GM23338 (cell line): ENCODE measurements at regions not wholly inside any gene's neighbourhood (a gene's known extent, or its start where the extent isn't known, plus 50 kb on each side); places are given as distances from the start of the nearest gene placed in this dataset.

Experiments
- EZH2 ChIP-seq: fragments of 200-600 bp; sonication (generic); IDR thresholded peaks from one replicate; pipeline ENCODE4 v1.8.0; 2017; ENCODE audit warnings: antibody characterized with exemption, mild to moderate bottlenecking, low read depth; ENCODE audit not compliant: unreplicated experiment
- EZH2phosphoT487 ChIP-seq: fragments of 200-600 bp; sonication (generic); IDR thresholded peaks from one replicate; pipeline ENCODE4 v1.8.1; 2018; ENCODE audit warnings: antibody characterized with exemption; ENCODE audit not compliant: unreplicated experiment
- POLR2AphosphoS5 ChIP-seq: IDR thresholded peaks from 2 replicates; pipeline ENCODE4 v1.6.1; 2016; ENCODE audit warnings: antibody characterized with exemption, low read depth
- TF ChIP-seq, protein P1 (sequence below), 2 experiments: fragments of 200-600 bp in 1 of 2; sonication (generic) in 1 of 2; conservative IDR thresholded peaks; 2 replicates each; pipeline versions ENCODE4 v1.5.1 to v1.6.1; 2016 to 2017; ENCODE audit warnings: antibody characterized with exemption in 2 of 2, low read depth in 2 of 2, mild to moderate bottlenecking in 2 of 2, moderate library complexity in 1 of 2
- TF ChIP-seq, protein P2 (sequence below): IDR thresholded peaks from one replicate; pipeline ENCODE4 v1.6.1; 2018; ENCODE audit warnings: antibody characterized with exemption; ENCODE audit not compliant: unreplicated experiment
- TF ChIP-seq, protein P3 (sequence below): IDR thresholded peaks from 2 replicates; pipeline ENCODE4 v1.6.1; 2016; ENCODE audit warnings: antibody characterized with exemption

GRCh38 chr2:194260185-194260584 is 1396.8 kb upstream of the SLC39A10 start:
- TF ChIP-seq, protein P1, sequence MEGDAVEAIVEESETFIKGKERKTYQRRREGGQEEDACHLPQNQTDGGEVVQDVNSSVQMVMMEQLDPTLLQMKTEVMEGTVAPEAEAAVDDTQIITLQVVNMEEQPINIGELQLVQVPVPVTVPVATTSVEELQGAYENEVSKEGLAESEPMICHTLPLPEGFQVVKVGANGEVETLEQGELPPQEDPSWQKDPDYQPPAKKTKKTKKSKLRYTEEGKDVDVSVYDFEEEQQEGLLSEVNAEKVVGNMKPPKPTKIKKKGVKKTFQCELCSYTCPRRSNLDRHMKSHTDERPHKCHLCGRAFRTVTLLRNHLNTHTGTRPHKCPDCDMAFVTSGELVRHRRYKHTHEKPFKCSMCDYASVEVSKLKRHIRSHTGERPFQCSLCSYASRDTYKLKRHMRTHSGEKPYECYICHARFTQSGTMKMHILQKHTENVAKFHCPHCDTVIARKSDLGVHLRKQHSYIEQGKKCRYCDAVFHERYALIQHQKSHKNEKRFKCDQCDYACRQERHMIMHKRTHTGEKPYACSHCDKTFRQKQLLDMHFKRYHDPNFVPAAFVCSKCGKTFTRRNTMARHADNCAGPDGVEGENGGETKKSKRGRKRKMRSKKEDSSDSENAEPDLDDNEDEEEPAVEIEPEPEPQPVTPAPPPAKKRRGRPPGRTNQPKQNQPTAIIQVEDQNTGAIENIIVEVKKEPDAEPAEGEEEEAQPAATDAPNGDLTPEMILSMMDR (conservative IDR thresholded peaks at IDR 0.05; ENCODE audit: low read depth in 2 of 2) = no peak
- TF ChIP-seq, protein P2, sequence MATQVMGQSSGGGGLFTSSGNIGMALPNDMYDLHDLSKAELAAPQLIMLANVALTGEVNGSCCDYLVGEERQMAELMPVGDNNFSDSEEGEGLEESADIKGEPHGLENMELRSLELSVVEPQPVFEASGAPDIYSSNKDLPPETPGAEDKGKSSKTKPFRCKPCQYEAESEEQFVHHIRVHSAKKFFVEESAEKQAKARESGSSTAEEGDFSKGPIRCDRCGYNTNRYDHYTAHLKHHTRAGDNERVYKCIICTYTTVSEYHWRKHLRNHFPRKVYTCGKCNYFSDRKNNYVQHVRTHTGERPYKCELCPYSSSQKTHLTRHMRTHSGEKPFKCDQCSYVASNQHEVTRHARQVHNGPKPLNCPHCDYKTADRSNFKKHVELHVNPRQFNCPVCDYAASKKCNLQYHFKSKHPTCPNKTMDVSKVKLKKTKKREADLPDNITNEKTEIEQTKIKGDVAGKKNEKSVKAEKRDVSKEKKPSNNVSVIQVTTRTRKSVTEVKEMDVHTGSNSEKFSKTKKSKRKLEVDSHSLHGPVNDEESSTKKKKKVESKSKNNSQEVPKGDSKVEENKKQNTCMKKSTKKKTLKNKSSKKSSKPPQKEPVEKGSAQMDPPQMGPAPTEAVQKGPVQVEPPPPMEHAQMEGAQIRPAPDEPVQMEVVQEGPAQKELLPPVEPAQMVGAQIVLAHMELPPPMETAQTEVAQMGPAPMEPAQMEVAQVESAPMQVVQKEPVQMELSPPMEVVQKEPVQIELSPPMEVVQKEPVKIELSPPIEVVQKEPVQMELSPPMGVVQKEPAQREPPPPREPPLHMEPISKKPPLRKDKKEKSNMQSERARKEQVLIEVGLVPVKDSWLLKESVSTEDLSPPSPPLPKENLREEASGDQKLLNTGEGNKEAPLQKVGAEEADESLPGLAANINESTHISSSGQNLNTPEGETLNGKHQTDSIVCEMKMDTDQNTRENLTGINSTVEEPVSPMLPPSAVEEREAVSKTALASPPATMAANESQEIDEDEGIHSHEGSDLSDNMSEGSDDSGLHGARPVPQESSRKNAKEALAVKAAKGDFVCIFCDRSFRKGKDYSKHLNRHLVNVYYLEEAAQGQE = no peak
- TF ChIP-seq EZH2phosphoT487 (no peak), POLR2AphosphoS5 (no peak), EZH2 (no peak)
- TF ChIP-seq, protein P3, sequence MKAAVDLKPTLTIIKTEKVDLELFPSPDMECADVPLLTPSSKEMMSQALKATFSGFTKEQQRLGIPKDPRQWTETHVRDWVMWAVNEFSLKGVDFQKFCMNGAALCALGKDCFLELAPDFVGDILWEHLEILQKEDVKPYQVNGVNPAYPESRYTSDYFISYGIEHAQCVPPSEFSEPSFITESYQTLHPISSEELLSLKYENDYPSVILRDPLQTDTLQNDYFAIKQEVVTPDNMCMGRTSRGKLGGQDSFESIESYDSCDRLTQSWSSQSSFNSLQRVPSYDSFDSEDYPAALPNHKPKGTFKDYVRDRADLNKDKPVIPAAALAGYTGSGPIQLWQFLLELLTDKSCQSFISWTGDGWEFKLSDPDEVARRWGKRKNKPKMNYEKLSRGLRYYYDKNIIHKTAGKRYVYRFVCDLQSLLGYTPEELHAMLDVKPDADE = no peak
